Stimulated activated CD4-positive, alpha-beta T cell treated with anti-CD3 and anti-CD28 coated beads, Interleukin-2, amount 100 ng/mL, for 4 hours (primary cell): ENCODE measurements at regions not wholly inside any gene's neighbourhood (a gene's known extent, or its start where the extent isn't known, plus 50 kb on each side); places are given as distances from the start of the nearest gene placed in this dataset.
"Not testable (repeated sequence)": the region's sequence is repeated elsewhere in the genome, so short reads cannot be mapped to it uniquely, and the experiment has no call there.

Source experiments
- DNase-seq: peaks from one replicate; pipeline ENCODE4 v3.0.0-alpha.2; 2020; ENCODE audit warnings: low read depth

DNA sequence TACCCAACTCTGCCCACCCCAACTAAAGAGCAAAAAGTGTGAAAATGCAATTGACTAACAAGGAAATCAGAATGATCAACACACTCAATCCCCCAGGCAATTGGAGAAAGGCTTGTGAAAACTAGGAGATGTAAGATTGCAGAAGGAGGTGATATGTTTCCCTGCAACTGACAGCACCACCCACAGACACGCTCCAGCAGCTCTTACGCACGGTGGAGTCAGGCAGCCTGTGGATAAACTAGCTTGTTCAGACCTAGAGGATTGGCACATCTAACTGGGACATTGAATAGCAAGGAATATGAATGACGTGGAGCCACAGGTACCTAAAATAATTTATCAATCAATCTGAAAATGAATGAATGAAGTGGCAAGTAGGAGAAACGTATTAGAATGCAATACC is 125.7 kb upstream of the MYO3A start:
- no peak for DNase-seq

DNA sequence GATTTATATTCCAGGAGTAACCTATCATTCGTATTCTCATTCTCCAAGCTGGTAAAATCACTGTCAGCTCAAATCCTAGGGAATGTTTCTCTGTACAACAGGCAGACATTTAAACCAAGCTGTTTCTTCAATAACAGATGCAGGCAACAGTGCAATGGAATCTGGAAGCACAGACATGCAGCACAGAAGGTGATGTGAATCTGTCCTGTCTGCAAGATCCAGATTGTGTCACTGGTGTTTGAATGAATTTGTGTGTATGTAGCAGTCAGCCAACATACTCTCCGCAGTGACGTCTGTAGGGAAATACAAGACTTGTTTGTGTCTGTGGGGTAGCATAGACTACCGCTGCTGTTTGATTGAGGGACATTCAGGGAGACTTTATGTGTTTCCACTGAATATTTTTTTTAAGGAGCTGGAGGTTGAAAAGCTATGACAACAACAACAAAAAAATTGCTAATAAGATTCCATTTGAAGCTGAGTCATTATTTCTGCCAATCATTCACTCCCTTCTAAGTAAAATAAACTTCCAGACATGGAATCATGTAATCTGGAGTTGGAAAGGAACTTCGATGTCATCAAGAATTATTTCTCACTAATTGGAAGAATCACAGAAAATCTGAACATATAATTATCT is 122.9 kb upstream of the MYO3A start:
- no peak for DNase-seq

DNA sequence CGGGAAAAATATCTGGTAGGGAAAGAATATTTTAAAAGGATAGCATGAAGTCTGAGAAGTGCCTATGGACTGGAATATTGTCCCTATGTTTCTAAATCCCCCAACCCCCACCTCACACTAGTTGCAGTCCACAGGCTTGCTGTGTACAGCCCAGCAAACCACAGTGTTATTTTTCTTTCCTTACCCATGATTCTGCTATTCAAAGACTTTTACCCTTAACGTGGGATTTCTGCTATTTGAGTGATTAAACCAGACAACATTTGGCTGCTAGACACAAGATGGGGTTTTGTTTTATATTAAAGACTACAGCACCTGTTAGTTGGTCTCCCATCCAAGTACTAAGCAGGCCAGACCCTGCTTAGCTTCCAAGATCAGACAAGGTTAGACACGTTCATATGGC is 120.5 kb upstream of the MYO3A start:
- no peak for DNase-seq

DNA sequence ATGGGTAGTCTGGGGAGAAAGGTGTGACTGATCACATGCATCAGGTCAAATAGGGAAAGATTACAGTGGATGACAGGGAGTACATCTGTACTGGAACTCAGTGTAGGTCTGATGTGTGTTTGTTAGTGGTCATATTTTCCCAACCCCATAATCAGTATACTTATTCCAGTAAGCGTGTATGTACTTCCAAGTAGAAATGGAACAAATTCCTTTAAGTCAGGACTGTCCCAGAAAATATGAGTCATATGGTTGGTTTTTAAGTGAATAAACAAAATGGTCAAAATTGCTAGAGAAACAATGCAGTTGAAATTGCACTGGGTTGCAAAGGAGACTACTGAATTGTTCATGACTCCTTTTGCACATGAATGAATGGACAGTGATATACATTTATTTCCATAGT is 118.8 kb upstream of the MYO3A start:
- no peak for DNase-seq

DNA sequence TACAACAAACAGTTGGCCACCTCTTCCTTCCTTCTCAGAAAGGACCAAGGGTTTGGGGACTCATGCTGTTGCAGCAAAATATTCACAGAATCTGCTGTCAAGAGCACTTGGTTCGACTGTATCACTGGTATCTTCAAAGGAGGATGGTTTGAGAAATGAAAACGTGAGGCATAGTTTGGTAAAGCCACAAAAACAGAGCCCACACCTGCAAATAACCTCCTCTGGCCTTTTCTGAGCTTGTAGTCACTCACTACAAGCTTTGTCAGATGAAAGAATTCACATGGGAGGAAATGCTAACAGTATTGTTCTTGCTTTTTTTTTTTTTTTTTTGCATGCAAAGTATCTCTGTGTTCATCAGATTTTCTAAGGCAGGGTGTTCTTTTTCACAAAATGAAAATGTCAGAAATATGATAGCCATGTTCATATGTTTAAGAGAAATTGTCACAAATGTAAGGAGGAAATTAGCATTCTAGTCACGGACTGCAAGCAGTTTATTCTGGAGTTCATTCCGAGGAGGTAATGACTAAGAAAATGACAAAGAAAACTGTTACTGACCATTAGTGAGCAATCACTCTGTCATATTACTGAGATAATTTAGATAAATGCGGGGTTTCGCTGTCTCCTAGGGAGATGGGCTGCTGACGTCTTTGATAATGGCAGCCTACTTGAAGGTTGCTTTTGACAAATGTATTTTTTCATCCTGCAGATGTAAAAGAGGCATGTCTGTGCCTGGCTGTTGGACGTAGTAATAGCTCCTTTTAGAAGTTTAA is 117.8 kb upstream of the MYO3A start:
- DNase-seq: no peak

DNA sequence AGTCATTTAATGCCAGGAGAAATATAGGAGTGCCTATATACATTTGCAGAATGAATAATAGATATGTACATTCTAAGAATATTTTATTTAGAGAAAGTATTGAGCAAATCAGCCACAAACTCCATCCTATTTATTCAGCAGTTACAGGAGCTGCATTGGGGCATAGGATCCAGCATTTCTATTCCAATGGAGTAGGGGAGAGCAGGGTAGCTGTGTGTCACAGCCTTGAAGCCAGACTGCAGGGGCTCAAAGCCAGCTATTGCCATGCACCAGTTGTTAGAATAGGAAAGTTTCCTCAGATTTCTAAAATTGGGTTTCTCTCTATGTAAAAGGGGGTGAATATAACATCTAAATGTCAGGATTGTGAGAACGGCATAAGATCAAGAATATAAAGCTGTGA is 116.8 kb upstream of the MYO3A start:
- no peak for DNase-seq

DNA sequence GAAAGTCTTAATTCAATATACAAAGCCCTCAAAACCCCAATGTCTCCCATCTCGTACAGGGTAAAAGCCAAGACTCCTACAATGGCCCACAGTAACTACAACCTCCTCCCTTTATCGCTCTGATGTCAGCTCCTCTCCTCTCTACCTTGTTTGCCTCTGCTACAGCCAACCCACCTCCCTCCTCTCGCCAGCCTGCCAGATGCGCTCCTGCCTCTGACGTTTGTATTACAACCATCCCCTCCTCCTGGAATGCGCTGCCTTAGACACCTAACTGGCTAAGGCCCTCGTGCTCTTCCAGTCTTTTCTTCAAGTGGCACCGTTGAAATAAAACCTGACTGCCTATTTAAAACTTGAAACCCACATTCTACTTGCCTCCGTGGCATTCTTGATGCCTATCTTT is 115.3 kb upstream of the MYO3A start:
- DNase-seq: no peak

DNA sequence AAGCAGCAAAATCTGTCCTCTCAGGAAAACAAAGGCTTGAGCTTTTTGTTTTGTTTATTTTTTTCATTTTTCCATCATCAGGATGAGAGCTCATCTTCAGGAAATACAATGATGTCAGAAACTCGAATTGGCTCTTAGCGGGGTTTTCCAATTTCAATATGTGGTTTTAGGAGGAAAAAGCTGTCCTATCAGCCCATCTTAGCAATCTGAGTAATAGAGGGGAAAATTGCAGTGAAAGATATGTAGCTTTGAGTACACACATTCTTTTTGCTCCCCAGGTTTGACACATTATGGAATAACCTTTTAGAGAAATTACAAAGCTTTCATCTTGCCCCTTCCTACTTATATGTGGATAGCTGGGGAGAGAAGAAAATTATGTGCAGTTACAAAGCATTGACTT is 113.6 kb upstream of the MYO3A start:
- DNase-seq: no peak

DNA sequence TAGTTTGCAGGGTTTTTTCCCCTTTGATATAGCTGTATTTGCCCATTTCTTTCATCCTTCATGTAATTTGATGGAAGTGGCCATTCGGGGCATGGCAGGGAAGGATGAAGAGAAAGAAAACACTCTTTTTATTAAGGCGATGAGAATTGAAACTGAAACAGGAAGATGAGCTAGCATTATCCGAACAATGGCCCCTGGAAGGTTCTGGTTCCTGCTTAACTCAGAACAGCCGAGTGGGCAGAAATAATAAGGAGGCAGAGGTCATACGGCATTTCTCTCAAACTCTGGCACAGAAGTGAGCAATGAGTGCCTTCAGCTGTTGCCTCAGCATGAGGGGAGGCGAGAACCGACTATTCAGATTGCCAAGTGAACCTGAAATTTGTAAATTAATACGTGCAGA is 113.2 kb upstream of the MYO3A start:
- DNase-seq: no peak

DNA sequence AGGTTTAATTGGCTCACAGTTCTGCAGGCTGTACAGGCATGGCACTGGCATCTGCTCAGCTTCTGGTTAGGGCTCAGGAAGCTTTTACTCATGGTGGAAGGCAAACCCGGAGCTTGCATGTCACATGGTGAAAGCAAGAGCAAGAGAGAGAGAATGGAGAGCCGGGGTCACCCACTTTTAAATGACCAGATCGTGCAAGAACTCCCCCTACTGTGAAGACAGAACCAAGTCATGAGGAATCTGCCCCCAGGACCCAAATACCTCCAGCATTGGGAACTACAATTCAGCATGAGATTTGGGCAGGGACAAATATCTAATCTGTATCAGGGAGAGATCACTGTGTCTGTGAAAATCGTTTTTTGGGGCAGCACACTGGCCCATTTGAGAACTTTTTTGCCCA is 110.0 kb upstream of the MYO3A start:
- no peak for DNase-seq

DNA sequence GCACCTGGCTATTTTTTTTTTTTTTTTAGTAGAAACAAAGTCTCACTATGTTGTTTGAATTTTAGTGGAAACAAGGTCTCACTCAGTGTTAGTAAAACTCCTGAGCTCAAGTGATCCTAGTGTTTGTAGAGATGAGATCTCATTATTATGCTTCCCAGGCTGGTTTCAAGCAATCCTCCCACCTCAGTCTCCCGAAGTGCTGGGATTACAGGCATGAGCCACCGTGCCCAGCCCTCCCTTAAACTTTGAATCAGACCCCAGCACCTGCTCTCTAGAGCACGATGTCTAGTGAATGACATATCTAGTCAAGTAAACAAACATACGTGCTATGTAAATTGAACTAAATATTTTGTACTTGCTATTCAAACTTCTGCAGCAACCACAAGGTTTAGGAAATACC is 105.6 kb upstream of the MYO3A start:
- DNase-seq: no peak

DNA sequence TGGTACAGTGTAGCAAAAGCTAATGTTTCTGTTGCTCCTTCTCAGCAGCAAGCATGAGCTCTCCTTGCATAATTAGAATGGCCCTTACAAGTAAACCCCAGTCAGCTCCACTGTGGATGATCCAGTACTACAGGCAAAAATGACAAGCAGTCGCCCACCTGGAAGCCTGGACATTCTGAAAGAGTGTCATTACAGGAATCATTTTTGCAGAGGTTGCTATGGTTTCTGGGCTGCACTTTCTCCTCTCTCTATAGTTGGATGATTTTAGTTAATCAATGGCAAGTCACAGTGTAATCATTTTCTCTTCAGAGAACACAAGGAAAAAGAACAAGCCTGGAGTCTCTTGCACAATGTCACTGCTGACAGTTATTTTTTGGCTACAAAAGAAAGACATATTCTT is 102.9 kb upstream of the MYO3A start:
- DNase-seq: no peak

DNA sequence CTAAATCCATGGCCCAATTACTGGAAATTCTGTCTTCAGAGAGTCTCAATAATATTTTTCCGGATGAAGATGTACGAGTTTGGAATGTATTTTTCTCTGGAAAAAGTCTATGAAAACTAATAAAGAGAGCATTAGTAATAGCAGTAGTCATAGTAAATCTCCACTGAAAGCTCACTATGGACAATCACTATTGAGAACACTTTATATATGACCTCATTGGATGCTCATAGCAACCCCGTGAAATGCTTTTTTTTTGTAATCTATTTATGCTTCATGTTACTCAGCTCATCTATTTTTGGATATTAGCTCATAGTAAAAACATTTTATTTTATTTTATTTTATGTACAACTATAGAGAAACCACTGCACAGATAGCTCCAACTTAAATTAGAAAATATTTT is 94.3 kb upstream of the MYO3A start:
- DNase-seq: no peak

DNA sequence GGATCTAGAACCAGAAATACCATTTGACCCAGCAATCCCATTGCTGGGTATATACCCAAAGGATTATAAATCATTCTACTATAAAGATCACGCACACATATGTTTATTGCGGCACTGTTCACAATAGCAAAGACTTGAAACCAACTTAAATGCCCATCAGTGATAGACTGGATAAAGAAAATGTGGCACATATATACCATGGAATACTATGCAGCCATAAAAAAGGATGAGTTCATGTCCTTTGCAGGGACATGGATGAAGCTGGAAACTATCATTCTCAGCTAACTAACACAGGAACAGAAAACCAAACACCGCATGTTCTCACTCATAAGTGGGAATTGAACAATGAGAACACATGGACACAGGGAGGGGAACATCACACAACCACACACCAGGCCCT is 93.2 kb upstream of the MYO3A start:
- not testable (repeated sequence) for DNase-seq

DNA sequence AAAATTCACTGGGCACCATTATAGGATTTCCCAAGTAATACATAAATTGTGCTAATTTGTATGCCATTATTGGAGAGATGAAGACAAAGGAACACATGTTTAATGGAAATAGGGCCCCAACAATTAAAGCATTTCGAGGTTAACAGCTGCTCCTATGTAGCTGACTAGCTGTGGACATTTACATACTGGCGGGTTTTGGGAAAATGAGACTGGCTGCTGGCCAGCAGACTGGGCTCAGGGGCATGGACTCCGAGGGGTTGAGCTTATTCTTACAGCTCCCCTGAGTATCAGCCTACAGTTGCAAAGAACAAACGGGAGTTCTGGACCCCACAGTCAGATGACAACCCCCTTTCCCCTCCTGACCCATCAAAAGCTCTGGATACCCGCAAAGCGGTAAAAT is 91.9 kb upstream of the MYO3A start:
- DNase-seq: no peak

DNA sequence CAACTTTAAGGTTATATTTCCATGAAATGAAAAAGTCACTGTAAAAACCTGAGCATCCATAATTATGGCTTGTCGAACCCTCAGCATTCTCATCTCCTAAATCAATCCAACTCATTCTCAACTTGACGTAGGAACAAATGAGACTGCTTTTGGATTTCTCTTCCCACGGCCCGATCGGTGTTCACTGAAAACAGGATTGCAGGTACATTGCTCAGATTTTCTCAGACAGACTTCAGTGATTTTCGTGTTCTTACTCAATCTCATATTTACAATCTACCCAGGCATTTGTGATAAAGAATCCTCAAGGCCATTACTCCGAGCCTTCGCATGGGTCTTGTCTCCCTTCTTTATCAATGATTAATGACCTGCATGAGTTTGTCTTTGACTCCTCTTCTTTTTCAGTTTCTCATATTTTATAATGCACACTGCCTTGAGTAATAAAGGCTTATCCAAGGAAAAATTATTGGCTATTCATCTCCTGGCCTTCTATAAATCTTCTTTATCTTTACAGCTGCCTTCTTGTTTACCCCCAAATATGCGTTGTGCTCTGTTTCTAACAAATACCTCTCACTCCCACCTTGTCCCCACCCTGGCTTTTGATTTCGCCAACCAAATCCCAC is 90.4 kb upstream of the MYO3A start:
- DNase-seq: no peak

DNA sequence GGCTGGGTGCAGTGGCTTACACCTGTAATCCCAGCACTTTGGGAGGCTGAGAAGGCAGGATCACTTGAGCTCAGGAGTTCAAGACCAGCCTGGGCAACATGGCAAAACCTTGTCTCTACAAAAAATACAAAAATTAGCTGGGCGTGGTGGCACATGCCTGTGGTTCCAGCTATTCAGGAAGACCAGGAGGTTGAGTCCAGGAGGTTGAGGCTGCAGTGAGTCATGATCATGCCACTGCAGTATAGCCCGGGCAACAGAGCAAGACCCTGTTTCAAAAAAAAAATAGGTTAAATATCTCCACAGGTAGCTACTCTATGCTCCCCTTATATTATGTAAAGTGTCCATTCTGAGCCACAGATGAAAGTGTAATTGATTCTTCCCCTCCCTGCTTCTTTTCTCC is 89.3 kb upstream of the MYO3A start:
- not testable (repeated sequence) for DNase-seq

DNA sequence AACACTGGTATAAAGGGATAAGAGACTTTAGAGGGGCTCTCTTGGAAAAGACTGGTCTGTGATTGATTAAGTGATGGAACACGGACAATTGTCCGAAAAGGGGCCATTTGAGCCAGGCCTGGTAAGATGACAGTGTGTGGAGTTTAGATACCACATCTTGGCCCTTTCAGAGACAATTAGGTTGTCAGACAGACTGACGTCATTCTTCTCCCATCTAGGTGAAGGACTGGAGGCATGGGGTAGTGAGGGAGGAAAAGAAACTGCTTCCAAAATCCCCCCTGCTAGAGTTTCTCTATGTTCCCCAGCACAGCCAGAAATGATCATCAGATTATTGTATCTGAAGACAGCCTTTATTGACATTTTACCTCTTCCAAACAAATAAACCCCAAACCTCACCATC is 84.8 kb upstream of the MYO3A start:
- DNase-seq: no peak

DNA sequence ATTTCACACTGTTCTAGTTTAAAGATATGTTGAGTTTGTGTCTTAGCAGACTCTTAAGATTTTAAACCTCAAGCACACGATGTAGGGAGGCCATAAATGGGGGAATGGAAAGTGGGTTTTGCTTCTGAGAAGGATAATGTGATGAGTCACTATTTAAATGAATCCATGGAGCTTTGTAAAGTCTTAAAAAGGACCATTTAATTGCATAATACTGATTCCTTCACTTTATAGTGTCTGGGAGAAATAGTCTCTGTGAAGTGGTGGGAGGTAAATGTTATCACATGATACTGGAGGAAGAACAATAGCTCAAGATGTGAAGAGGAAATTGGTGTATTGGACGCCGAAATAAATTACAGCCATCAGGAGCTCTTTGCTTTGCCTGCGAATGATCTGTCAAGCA is 84.0 kb upstream of the MYO3A start:
- DNase-seq: no peak

DNA sequence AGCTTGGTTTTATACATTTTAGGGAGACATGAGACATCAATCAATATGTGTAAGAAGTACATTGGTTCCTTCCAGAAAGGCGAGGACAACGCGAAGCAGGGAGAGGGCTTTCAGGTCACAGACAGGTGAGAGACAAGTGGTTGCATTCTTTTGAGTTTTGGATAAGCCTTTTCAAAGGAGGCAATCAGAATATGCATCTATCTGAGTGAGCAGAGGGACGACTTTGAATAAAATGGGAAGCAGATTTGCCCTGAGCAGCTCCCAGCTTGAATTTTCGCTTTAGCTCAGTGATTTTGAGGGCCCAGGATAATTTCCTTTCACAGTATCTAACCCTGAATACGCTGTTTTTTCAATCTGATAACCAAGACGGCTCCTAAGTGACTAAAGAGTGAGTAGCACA is 82.5 kb upstream of the MYO3A start:
- DNase-seq: no peak

DNA sequence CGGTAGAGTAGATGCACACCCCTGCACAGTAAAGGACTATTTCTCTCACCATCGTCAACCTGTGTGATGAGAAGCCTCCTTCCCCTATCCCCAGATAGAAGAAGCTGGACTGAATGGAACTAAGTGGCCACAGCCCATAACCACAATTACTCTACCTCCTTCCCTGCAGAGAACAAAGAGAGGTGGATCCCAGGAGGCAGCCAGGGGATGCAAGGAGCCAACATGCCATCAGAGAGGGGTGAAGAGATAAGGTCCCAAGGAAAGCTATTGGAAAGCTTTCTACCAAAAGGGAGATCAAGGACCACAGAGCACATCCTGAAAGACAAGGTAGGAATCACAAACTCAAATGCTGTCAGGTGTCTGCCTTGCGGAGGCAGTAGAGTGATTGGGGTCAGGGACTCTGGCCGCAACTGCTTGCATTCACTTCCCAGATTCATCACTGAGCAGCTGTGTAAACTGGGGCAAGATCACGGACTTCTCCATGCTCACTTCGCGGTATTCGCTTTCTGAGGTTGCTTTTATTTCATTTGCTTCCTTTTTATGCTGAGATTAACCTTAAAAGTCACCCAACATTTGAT is 81.6 kb upstream of the MYO3A start:
- no peak for DNase-seq

DNA sequence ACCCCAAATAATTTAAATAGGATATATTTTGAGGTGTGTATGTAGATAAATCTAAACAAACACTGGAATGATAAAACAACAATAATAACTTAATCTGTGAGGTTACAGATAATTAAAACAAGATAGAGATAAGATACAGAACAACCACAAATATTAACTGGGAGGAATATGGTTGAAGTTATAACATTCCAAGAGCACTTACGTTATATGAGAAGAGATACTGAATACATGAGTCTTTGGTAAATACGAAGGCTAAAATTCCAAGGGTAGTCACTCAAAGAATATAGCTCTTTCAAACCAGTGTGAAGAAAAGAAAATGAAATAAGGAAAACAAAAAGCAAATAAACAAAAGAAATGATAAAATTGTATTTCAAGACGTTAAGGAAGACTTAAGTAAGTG is 76.0 kb upstream of the MYO3A start:
- DNase-seq: no peak

DNA sequence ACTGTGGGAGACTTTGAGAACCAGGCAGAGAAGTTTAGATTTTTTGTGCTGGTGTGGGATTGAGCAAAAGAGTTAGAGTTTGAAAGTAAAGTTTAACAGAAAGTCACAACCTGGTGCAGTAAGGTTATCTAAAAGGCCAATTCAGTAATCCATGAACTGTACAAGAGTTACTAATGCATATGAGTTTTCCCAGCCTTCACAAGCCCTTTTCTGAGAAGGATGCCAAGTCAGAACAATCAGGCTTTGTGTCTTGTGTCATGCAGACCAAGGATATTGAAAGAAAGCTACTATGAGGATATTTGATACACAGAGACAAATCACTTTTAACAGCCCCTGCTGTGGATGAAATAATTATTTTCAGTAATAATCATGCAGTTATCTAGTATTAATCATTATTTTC is 68.8 kb upstream of the MYO3A start:
- DNase-seq: no peak
